ENCODE measurements at regions not wholly inside any gene's neighbourhood (a gene's known extent, or its start where the extent isn't known, plus 50 kb on each side); places are given as distances from the start of the nearest gene placed in this dataset.

DNA sequence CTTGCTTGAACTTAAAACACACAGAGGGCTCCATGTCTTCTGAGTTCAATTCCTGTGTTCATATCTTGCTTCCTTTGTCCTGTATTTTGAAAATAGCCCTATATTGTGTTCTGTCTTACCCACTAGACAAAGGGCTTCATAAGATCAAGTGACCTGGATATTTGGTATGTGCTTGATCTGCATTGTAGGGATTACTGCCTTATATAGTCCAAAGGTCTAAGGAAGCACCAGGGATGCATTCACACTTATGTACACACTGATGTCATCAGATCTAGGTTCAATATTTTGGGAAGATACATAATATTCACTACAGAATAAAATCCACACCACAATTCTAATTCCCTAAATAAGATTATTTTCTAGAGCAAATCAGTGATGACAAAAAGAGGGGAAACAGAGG is 278.0 kb upstream of the KYNU start:
- TF ChIP-seq, protein P1, sequence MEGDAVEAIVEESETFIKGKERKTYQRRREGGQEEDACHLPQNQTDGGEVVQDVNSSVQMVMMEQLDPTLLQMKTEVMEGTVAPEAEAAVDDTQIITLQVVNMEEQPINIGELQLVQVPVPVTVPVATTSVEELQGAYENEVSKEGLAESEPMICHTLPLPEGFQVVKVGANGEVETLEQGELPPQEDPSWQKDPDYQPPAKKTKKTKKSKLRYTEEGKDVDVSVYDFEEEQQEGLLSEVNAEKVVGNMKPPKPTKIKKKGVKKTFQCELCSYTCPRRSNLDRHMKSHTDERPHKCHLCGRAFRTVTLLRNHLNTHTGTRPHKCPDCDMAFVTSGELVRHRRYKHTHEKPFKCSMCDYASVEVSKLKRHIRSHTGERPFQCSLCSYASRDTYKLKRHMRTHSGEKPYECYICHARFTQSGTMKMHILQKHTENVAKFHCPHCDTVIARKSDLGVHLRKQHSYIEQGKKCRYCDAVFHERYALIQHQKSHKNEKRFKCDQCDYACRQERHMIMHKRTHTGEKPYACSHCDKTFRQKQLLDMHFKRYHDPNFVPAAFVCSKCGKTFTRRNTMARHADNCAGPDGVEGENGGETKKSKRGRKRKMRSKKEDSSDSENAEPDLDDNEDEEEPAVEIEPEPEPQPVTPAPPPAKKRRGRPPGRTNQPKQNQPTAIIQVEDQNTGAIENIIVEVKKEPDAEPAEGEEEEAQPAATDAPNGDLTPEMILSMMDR (IDR thresholded peaks at IDR 0.05): no peak
- TF ChIP-seq EZH2 (IDR thresholded peaks at IDR 0.05; ENCODE audit: borderline replicate concordance, insufficient read depth, low read depth, low read length, poor library complexity, severe bottlenecking): no peak

Data from B cell (primary cell).